ENCODE measurements at regions not wholly inside any gene's neighbourhood (a gene's known extent, or its start where the extent isn't known, plus 50 kb on each side); places are given as distances from the start of the nearest gene placed in this dataset.

DNA sequence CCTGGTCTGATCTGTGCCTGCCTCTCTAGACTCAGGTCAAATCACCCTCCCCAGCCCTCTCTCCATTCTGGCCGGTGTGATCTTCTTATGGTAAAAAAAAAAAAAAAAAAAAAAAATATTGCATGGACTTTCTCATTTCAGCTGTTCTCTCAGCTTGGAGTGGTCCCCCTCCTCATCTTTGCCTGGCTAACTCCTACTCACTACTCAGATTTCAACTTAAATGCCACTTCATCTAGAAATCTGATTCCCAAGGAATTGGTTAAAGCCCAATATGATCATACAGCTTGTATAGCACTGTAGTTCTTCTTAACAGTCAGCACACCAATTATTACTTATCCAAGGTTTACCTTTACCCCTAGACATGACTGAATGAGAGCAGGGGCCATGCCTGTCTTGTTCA, 105.9 kb upstream of the CARMIL1 start:
- Histone ChIP-seq H2AFZ (no peak overlapping the region), H3K27me3 (ENCODE audit: control insufficient read depth, insufficient read depth, low read length) (no peaks in the 10 kb centered on the region), H3K4me1 (no peaks in the 10 kb centered on the region), H3K9me3 (ENCODE audit: control insufficient read depth, low read length) (no peaks in the 10 kb centered on the region), H3K79me2 (no peaks in the 10 kb centered on the region), H3K9ac (no peak overlapping the region), H3K4me3 (ENCODE audit: low read depth, low read length) (no peak overlapping the region), H3K4me2 (ENCODE audit: low read length) (no peak overlapping the region), H3K36me3 (ENCODE audit: control insufficient read depth, insufficient read depth, low read length) (no peaks in the 10 kb centered on the region), H3K27ac (no peak overlapping the region)
- TF ChIP-seq, protein P1, sequence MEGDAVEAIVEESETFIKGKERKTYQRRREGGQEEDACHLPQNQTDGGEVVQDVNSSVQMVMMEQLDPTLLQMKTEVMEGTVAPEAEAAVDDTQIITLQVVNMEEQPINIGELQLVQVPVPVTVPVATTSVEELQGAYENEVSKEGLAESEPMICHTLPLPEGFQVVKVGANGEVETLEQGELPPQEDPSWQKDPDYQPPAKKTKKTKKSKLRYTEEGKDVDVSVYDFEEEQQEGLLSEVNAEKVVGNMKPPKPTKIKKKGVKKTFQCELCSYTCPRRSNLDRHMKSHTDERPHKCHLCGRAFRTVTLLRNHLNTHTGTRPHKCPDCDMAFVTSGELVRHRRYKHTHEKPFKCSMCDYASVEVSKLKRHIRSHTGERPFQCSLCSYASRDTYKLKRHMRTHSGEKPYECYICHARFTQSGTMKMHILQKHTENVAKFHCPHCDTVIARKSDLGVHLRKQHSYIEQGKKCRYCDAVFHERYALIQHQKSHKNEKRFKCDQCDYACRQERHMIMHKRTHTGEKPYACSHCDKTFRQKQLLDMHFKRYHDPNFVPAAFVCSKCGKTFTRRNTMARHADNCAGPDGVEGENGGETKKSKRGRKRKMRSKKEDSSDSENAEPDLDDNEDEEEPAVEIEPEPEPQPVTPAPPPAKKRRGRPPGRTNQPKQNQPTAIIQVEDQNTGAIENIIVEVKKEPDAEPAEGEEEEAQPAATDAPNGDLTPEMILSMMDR (IDR thresholded peaks at IDR 0.05) = no peak

DNA sequence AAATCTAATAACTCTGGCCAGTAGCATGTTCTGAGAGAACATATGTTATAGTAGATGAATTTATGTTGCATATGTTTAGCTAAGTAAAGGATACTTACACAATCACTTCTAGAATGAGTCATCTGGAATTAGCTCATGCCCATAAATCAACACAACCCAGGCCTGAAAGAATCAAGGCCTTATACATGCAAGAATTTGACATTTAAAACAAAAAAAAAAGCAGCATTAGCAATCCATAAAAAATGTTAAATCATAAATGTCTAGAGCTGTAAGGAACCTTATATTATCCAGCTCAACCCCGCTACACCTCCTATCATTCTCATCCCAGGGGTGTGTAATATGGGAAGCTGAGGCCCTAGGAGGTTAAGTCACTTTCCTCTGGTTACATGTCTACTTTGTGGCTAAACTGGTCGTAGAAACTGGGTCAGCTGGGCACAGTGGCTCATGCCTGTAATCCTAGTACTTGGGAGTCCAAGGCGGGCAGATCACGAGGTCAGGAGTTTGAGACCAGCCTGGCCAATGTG, 105.2 kb upstream of the CARMIL1 start:
- Histone ChIP-seq H3K79me2 (no peaks in the 10 kb centered on the region), H3K4me2 (ENCODE audit: low read length) (no peak overlapping the region), H3K27ac (no peak overlapping the region), H3K27me3 (ENCODE audit: control insufficient read depth, insufficient read depth, low read length) (no peaks in the 10 kb centered on the region), H3K9ac (no peak overlapping the region), H3K36me3 (ENCODE audit: control insufficient read depth, insufficient read depth, low read length) (no peaks in the 10 kb centered on the region), H3K9me3 (ENCODE audit: control insufficient read depth, low read length) (no peaks in the 10 kb centered on the region), H3K4me1 (no peaks in the 10 kb centered on the region), H3K4me3 (ENCODE audit: low read depth, low read length) (no peak overlapping the region), H2AFZ (no peak overlapping the region)
- TF ChIP-seq, protein P1 (IDR thresholded peaks at IDR 0.05) = no peak

DNA sequence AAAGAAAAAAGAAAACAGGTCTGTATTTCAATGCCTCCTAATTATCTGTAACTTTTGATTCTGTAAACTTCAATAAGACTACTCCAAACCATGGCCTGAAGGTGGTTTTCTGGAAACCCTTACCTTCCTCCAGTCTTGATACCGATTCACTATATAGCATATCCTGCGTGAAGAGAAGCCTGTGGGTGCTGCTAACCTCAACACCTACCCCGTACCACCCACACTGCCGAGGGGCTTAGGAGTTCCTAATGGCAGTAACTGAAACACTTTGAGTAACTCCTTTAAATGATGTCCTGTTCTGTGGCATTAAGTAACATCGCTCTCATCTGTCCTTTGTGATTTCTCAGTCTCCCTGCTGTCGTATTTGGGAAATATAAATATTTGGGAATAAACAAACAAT, 104.5 kb upstream of the CARMIL1 start:
- no peaks in the 10 kb centered on the region for H3K79me2 ChIP-seq
- H3K27me3 ChIP-seq (ENCODE audit: control insufficient read depth, insufficient read depth, low read length) = no peaks in the 10 kb centered on the region
- H3K9ac ChIP-seq = no peak overlapping the region
- H2AFZ ChIP-seq = no peak overlapping the region
- H3K4me2 ChIP-seq (ENCODE audit: low read length) = no peak overlapping the region
- no peaks in the 10 kb centered on the region for H3K9me3 ChIP-seq (ENCODE audit: control insufficient read depth, low read length)
- no peak overlapping the region for H3K27ac ChIP-seq
- H3K4me3 ChIP-seq (ENCODE audit: low read depth, low read length) = no peak overlapping the region
- TF ChIP-seq, protein P1 (IDR thresholded peaks at IDR 0.05) = no peak
- H3K4me1 ChIP-seq = no peaks in the 10 kb centered on the region
- no peaks in the 10 kb centered on the region for H3K36me3 ChIP-seq (ENCODE audit: control insufficient read depth, insufficient read depth, low read length)

DNA sequence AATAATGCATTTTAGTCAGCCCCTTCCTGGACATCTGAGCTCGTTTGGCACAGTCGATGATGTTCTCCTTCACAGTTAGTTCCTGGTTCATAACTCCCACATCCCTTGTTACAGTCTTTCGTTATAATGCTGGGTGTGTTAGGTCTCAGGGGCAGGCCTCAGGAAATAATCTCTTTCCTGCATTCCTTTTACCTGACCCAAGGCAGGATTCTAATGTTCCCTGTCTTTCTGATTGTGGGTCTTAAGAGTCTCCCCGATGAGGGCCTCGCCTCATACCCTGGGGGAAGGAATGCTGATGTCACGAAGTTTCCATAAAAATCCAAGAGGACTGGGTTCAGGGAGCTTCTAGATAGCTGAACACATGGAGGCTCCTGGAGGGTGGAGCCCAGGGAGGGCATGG, 104.0 kb upstream of the CARMIL1 start:
- no peak overlapping the region for H3K4me2 ChIP-seq (ENCODE audit: low read length)
- no peak overlapping the region for H2AFZ ChIP-seq
- H3K79me2 ChIP-seq = no peaks in the 10 kb centered on the region
- H3K27ac ChIP-seq = no peak overlapping the region
- H3K9me3 ChIP-seq (ENCODE audit: control insufficient read depth, low read length) = no peaks in the 10 kb centered on the region
- TF ChIP-seq, protein P1 (IDR thresholded peaks at IDR 0.05) = no peak
- no peak overlapping the region for H3K4me3 ChIP-seq (ENCODE audit: low read depth, low read length)
- H3K36me3 ChIP-seq (ENCODE audit: control insufficient read depth, insufficient read depth, low read length) = no peaks in the 10 kb centered on the region
- no peaks in the 10 kb centered on the region for H3K27me3 ChIP-seq (ENCODE audit: control insufficient read depth, insufficient read depth, low read length)
- H3K4me1 ChIP-seq = no peaks in the 10 kb centered on the region
- H3K9ac ChIP-seq = no peak overlapping the region

DNA sequence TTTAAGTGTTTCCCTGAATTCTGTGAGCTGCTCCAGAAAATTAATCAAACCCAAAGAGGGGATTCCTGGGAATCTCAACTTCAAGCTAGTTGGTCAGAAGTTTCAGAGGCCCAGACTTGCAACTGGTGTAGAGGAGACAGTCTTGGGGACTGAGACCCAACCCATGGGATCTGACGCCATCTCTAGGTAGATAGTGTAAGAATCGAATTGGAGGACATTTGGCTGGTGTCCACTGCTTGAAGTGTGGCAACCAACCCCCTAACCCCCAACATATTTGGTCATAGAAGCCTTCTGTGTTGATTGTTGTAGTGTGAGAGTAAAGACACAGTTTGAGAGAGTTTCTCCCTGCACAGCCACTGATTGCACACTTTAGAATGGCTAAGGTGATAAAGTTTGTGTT, 103.5 kb upstream of the CARMIL1 start:
- H3K4me3 ChIP-seq (ENCODE audit: low read depth, low read length) = no peak overlapping the region

More for the DNA sequence above, 103.5 kb upstream of the CARMIL1 start:
- Histone ChIP-seq H3K79me2 (no peaks in the 10 kb centered on the region), H3K27ac (no peak overlapping the region), H3K9ac (no peak overlapping the region), H2AFZ (no peak overlapping the region), H3K4me1 (no peaks in the 10 kb centered on the region), H3K9me3 (ENCODE audit: control insufficient read depth, low read length) (no peaks in the 10 kb centered on the region), H3K27me3 (ENCODE audit: control insufficient read depth, insufficient read depth, low read length) (no peaks in the 10 kb centered on the region), H3K36me3 (ENCODE audit: control insufficient read depth, insufficient read depth, low read length) (no peaks in the 10 kb centered on the region), H3K4me2 (ENCODE audit: low read length) (no peak overlapping the region)
- TF ChIP-seq, protein P1 (IDR thresholded peaks at IDR 0.05) = no peak
